Mammary epithelial cell (primary cell): ENCODE measurements at regions not wholly inside any gene's neighbourhood (a gene's known extent, or its start where the extent isn't known, plus 50 kb on each side); places are given as distances from the start of the nearest gene placed in this dataset.

Experiments used
- EZH2 ChIP-seq: IDR thresholded peaks from 2 replicates; pipeline ENCODE4 v1.6.1; 2012; ENCODE audit warnings: low read length, inconsistent platforms, borderline replicate concordance
- TF ChIP-seq, protein P1 (sequence below), 2 donors: IDR thresholded peaks in 1 of 2; conservative IDR thresholded peaks in 1 of 2; 2 replicates each; pipeline ENCODE4 v1.5.1; 2011 to 2012; ENCODE audit warnings: inconsistent platforms in 2 of 2, low read length in 2 of 2, mild to moderate bottlenecking in 2 of 2, control low read depth in 1 of 2, low read depth in 1 of 2; ENCODE audit not compliant: insufficient read depth in 1 of 2; ENCODE audit errors: extremely low read depth in 1 of 2

DNA sequence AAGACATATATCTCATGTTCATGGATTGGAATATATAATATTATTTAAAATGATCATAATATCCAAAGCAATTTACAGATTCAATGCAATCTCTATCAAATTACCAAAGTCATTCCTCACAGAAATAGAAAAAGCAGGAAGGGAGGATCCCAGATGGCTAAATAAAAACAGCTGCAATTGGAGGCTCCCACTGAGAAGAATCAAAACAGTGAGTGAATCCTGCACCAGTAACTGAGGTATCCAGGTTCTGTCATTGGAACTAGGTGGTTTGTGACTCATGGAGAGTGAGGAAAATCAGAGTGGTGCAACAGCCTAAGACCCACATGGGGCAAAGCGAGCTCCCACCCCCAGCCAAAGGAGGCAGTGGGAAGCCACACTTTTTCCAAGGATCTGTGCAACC, 128.4 kb downstream of the MTERF1 start:
- TF ChIP-seq, protein P1, sequence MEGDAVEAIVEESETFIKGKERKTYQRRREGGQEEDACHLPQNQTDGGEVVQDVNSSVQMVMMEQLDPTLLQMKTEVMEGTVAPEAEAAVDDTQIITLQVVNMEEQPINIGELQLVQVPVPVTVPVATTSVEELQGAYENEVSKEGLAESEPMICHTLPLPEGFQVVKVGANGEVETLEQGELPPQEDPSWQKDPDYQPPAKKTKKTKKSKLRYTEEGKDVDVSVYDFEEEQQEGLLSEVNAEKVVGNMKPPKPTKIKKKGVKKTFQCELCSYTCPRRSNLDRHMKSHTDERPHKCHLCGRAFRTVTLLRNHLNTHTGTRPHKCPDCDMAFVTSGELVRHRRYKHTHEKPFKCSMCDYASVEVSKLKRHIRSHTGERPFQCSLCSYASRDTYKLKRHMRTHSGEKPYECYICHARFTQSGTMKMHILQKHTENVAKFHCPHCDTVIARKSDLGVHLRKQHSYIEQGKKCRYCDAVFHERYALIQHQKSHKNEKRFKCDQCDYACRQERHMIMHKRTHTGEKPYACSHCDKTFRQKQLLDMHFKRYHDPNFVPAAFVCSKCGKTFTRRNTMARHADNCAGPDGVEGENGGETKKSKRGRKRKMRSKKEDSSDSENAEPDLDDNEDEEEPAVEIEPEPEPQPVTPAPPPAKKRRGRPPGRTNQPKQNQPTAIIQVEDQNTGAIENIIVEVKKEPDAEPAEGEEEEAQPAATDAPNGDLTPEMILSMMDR (conservative IDR thresholded peaks at IDR 0.05 in 1 of 2, IDR thresholded peaks at IDR 0.05 in 1 of 2; ENCODE audit: extremely low read depth in 1 of 2, insufficient read depth in 1 of 2, low read depth in 1 of 2, low read length in 2 of 2): no peak
- TF ChIP-seq EZH2: no peak
